RCC 7860 (cell line): ENCODE measurements at regions not wholly inside any gene's neighbourhood (a gene's known extent, or its start where the extent isn't known, plus 50 kb on each side); places are given as distances from the start of the nearest gene placed in this dataset.
"Not testable (repeated sequence)": the region's sequence is repeated elsewhere in the genome, so short reads cannot be mapped to it uniquely, and the experiment has no call there.

Source experiments
- DNase-seq: peaks from one replicate; pipeline ENCODE4 v3.0.0-alpha.2; 2015; ENCODE audit warnings: low spot score
- FAIRE-seq: peaks from 2 replicates; lab custom pipeline; 2012; peaks lifted over from hg19 to GRCh38; lab: Jason Lieb, UNC

DNA sequence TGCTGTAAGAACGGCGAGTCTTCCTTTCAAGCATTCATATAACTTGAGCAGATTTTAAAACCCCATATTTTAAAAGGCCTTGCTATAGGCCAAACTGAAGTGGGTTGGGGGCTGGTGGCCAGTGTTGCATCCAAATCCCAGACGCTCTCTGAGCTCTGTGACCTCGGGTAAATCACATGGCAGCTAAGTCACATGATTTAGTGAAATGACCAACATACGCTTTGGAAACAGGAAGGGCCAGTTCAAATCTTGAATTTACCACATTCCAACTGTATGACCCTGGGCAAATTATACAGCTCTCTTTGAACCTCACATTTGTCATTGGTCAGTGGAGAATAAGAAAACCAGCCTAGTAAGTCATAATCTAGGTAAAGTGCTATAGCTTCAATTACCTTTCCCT is 519.3 kb downstream of the HAPSTR1 start:
- FAIRE-seq (no peak), DNase-seq (no peak)

DNA sequence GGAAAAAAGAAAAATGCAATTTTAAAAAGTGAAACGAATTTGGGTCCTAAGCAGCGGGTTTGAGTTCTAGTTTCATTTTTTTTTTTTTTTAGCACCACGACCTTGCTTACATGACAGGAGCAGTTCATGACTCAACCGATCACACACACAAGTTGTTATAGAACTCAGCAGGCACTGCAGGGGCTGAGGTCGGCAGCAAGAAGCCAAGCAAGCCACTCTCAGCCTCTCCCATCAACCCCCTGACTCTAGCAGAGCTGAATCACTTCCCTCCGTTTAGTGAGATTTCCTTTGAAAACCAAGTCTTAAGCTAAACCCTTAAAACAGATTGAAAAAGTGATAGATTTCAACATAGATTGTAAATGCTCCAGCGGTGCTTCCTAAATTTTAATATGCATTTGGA is 520.8 kb downstream of the HAPSTR1 start:
- DNase-seq, result no peak

DNA sequence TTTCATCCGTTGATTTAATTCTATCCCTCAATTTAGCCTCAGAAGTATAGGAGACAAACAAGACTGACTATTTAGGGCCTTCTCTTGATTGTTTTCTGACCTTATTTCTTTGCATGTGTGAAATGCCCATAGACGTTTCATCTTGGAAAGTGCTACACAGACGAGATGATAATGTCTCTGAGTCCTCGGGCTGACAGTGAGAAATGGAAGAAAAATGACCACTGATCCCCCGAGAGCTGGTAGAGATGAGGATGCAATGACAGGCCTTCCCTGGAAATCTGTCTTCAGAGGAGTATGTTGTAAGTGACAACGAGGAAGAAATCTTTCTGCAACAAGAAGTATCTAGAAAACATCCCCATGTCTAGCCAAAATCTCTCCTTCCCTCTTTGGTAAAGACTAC is 522.9 kb downstream of the HAPSTR1 start:
- no peak for DNase-seq
- FAIRE-seq, result no peak

More for the DNA sequence above, 520.8 kb downstream of the HAPSTR1 start:
- no peak for FAIRE-seq

DNA sequence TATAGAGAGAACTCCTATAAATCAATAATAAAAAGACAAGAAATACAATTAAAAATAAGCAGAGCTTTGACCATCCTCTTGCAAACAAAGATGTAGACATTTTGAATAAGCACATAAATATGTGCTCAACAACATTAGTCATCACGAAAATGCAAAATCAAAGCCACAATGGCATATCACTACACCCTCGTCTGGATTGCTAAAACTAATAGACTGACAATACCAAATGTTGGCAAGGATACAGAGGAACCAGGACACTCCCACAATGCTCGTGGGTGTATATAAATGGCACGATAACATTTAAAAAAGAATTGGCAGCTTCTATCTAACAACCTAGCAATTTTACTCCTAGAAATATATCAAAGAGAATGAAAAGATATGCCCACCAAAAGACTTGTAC is 530.8 kb downstream of the HAPSTR1 start:
- DNase-seq (no peak), FAIRE-seq (no peak)

DNA sequence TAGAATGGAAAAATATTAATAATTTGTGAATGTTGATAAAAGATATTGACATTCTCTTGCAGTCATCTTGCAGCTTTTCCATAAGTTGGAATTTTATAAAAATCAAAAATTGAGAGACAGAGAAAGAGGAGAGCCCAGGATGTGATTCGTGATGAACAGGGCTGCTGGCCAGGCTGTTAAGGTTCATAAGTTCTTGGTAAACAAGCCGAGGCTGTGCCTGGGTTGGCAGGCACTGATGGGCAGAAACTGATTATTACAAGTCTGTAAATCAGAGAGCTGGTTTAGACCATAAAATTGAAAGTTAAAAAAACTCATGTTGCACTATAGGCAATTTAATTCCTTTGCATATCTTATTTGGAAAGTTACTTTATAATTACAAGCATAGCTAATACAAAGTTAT is 533.7 kb downstream of the HAPSTR1 start:
- FAIRE-seq (no peak), DNase-seq (no peak)

DNA sequence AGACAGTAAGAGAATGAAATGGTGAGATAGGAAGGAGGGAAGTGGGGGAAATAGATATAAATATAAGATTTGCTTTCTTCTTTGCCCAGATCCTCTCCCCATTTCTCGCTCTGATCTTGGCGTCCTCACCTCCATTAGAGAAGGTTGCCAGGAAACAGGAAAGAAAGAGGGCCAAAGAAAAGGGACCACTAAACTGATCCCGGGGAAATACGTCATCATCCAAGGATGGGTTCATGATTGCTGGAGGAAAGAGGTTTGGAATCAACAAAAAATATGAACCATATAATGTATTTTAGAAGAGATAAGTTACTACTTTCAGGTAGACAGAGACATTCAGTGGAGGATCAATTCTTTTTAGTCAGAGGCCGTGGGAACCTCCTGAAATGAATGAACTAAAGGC is 536.0 kb downstream of the HAPSTR1 start:
- no peak for FAIRE-seq
- DNase-seq, result no peak

DNA sequence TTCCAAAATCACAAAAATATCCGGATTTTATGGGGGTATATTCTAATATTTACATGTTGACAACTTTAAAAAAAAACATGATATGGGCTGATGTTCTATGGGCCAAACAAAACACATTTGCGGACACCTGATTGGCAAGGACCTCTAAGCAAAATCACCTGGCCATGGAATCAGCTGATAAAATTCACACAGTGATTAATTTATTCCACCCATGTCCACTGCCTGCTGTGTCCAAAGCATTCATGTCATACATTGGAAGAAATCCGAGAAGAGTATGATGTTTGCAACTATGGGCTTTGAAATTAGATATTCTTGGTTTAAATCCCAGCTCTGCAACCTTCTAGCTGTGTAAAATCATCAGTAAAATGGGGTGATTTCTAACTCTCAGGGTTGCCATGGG is 538.7 kb downstream of the HAPSTR1 start:
- FAIRE-seq (no peak), DNase-seq (no peak)

DNA sequence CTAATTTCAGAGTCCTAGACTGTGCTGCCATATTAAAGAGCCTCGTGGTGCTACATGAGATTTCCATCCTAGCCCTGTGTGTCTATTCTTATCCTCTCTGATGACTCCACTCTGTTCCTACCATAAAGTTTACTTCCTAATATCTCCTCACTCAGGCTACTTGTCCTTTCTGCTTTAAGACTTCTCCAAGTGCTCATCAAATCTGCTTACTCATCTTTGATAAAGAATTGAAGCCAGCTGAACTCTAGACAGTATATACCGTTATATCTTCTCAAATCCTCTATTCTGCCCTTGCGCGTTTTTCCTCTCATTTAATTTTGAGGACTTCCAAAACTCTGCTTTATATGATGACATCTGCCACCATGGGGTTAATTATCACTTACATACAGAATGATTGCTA is 539.5 kb downstream of the HAPSTR1 start:
- DNase-seq (no peak), FAIRE-seq (no peak)

DNA sequence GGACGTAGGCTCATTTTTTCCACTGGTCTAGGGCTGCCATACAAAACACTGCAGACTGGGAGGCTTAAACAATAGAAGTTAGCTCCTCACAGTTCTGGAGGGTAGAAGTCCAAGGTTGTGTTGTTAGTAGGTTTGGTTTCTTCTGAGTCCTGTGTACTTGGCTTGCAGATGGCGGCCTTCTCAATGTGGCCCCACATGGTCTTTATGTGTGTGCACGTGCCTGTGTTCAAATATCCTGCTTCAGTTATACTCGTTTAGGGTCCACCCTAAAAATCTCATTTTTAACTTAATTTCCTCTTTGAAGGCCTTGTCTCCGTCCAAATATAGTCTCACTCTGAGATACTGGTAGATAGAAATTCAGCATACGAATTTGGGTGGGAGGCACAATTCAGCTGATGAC is 542.4 kb downstream of the HAPSTR1 start:
- FAIRE-seq (no peak), DNase-seq (no peak)

DNA sequence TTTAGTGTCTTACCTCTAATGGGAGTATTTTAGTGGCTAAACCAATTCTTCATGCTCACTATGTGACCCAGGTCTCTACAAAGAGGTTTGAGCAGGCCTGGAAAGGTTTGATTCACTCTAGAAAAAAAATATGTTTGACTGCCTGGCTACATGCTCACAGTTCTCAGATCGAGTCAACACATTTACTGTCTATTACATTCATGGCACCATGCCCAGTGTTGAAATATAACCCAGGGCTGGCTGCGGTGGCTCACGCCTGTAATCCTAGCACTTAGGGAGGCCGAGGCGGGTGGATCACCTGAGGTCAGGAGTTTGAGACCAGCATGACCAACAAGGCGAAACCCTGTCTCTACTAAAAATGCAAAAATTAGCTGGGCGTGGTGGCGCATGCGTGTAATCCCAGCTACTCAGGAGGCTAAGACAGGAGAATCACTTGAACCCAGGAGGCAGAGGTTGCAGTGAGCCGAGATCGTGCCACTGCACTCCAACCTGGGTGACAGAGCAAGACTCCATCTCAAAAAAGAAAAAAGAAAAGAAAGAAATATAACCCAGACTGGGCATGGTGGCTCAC is 543.8 kb downstream of the HAPSTR1 start:
- not testable (repeated sequence) for DNase-seq, FAIRE-seq

DNA sequence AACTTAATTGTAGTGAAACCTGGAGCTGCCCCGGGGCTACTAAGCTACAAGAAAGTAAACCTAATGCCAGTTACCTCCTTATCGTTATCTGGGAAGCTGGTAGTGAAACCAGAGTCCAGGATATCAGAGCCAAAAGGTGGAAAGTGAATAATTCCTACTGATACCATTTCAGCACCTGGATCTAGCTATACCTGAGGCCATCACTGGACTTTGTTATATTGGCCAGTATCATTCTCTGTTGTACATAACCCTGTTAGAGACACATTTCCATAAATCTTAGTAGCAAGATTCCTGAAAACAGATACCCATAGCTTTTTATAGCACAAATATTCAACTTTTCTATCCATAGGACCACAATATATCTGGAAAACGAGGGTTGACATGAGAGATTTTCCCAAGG is 538.0 kb downstream of the GRIN2A start:
- FAIRE-seq, result no peak
- DNase-seq, result no peak

DNA sequence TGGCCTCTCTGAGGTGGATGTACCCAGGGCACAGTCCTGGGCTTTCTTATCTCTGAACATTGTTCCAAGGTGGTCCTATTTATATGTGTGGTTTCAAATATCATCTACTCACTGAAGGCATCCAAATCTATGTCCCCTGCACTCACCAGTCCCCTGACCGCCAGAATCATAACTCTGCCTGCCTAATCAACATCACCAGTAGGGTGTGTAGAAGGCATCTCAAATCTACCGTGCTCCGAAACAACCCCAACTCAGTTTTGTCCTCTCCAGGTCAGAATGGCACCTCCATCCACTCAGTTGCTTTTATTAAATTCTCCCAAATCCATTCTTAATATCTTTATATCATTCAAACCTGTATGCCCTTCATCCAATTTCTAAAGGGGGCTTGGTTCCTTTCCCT is 536.3 kb downstream of the GRIN2A start:
- FAIRE-seq (no peak), DNase-seq (no peak)

DNA sequence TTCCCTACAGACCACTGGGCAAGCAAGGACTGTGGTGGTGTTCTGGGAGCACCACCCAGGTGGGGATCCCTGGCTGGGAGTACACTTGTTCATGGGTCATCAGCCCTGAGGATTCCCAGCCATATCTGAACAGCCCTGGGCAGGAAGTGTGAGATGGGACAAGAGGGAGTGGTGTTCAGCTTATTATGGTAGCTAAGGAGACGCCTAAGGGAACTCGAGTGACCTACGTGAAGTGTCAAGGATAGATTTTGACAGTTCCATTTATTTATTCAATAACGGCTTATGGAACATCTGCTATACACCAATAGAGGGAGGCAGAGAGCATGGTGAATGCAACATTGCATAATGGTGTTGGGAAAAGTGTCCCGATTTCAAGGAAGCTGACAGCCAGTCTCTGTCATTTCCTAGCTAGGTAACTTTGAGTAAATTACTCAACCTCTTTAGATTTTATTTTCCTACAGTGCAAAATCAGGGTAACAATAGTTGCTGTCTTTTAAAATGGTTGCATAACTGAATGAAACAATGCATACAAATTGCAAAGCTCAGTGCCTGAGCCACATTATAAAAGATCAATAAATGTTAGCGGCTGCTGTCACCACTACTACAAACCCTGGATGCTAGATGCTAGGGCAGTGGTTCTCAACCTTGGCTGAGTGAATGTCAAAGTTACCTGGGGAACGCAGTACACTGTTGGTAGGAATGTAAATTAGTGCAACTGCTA is 534.1 kb downstream of the GRIN2A start:
- no peak for FAIRE-seq
- DNase-seq, result peak; percentile 8

DNA sequence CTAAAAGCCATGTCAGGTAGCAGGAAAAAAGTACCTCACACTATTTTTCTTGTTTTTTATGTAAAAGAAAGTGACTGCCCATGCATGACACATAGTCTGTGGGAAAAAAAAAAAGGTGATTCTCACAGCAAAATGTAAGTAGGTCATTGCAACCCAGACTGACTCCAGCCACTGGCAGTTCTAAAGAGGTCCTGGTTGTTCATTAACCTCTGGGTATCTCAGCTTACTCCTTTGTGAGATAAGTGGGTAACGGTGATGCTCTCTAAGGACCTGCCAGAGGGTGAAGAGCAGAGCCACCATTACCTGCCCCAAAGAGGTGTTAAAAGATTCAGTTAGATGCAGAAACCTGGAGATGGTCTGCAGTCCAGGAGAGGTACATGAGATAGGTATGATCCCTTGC is 531.9 kb downstream of the GRIN2A start:
- DNase-seq (no peak), FAIRE-seq (no peak)

DNA sequence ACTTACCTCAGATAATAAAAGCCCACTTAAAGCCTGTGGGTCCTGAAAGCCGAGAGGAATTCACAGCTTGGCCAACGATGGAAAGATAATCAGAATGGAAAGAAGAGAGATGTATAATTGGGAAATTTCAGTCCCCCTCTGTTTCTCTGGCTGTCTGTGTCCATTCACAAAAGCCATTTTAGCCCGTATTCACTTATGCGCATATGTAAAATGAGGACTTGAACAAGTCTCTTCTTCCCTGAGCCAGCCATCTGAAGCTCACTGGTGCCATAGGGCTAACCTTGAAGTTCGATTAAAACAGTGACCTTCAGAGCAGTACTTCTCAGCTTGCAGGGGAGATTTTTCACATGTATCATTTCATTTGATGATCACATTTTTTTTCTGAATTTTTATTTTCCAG is 527.2 kb downstream of the GRIN2A start:
- FAIRE-seq (no peak), DNase-seq (no peak)

DNA sequence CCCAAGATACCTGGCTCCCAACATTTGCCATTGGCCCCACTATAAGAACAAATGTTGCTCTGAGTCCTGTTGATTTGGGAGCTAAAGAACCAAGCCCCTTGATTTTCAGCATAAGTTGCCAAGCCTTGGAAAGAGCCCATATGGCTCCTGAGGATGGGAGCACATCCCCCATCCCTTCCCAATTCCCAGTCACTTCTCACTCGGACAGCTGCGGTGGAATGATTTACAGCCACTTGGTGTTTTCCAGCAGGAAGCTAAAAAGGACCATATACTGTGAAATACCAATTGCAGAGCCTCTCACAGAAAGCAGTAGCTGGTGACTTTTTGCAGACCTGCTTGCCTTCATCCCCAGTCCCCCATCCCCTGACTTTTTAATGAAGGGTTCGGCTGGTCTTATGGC is 524.6 kb downstream of the GRIN2A start:
- FAIRE-seq (no peak), DNase-seq (no peak)

DNA sequence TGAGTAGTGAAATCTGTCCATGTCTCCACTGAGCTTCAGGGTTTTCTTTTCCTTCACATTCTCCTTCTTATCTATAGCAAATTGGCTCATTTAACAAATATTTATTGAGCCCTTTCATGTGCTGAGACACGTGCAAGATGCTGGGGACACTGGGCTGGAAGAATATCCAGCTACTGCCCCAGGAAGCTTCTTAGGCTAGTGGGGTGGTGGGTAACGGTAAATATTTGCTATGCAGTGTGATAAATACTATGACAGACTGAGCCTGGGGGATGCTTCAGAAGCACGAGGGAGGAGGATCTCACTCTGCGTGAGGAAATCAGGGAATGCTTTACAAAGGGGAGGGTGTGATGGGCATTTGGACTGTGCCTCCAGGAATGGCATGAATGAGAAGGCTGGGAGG is 524.1 kb downstream of the GRIN2A start:
- FAIRE-seq, result no peak
- no peak for DNase-seq

DNA sequence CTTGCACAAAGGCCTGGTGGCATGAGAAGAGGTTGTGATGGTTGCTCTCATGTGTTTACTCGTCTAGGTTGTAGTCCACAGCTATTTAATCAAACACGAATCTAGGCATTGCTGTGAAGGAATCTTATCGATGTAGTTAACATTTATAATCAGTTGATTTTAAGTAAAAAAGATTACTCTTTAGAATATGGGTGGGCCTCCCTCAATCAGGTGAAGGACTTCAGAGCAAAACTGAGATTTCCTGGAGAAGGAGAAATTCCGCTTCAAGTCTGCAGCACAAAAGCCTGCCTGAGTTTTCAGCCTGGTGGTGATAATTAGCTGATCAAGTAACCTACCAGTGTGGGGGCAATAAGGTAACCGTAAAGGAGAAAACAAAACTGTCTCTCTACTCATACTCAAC is 523.6 kb downstream of the GRIN2A start:
- no peak for FAIRE-seq
- DNase-seq, result no peak

DNA sequence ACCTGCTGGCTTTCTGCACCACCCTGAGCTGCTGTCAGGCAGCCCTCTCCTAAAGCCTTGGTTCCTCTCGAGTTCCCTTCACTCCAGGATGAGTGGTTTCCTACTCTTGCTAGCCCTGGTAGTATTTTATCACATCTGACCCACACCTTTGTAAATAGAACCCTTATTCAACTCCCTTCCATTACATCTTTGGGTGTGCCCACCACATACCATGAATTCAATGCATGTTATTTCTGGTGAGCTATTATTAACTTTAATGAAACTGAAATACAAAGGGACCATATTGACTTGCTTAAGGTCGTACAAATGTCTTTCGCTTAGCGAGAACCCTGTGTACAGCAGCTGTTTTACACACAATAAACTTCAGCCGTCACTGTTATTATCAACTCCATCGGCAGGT is 521.3 kb downstream of the GRIN2A start:
- FAIRE-seq (no peak), DNase-seq (no peak)

DNA sequence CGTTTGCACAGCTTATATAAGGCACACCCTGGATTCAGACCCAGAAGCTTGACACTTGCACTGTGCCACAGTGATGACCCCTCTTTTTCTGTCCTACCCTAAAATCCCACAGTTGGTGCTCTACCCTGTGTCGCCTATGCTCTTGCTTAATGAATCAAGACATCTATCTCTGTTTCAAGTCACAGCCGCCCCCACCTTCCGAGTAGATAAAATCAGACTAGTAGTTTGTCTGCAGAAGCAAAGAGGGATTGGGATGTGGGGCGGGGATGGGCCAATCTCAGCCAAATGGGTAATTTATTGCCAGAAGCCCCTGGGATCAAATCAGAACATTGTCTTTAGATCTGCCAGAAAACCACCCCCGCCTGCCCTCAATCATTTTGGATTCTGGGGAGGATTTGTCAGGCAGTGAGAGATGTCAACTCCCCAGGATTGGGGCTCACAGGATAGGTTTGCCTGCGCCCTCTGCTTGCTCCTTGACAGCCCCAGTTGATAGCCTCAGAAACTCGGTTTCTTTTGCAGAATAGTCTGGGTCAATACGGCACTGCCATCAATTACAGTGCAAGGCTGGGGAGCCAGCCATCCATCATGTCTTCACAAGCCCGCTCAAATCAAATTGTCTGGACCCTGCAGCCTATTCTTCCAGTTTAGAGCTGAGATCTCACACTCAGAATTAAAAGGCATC is 520.8 kb downstream of the GRIN2A start:
- no peak for FAIRE-seq

DNA sequence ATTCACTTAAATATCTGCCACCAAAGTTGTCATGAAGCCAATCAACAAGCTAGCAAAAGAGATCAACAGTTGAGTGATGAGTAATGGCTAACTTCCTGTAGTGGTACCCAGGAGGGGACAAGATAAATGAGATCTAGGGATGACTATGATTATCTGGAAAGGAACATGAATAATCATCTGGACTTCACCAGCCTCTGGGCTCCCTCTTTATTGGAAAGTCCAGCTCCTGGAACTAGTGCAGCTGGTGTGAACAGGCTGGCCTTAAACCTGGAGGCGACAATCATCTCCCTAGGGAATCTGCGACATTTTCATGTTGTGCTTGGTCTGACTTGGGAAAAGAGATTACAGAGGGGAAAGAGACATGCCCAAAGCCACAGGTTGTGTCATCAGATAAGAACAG is 518.6 kb downstream of the GRIN2A start:
- FAIRE-seq (no peak), DNase-seq (no peak)

More for the DNA sequence above, 520.8 kb downstream of the GRIN2A start:
- DNase-seq, result no peak

DNA sequence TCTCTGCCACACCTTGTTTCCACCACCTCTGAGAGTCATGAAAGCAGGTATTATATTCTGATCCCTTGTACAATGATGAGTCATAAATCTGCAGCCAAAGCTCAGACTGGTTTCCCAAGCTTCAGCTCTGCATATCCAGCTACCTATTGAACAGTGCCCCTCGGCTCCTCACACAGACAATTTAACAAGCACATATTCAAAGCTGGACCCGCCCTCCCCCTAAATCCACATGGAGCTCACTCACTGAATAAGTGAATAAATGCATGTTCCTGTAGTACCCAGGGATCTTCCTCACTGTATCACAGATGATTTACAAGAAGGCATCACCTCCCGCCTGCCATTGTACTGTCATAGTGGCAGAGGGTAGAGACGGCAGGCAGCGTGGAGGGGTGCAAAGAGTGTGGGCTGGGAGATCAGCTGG is 516.4 kb downstream of the GRIN2A start:
- FAIRE-seq, result no peak
- DNase-seq, result no peak
